HCT116 (cell line): ENCODE measurements at regions not wholly inside any gene's neighbourhood (a gene's known extent, or its start where the extent isn't known, plus 50 kb on each side); places are given as distances from the start of the nearest gene placed in this dataset.

Experiments used
- ATAC-seq: fragments of 200-7000 bp; cut with Tn5 transposase; 2 replicates; pipeline ENCODE4 v1.9.1; 2020; ENCODE audit warnings: mild to moderate bottlenecking, moderate library complexity
- BruUV-seq: library from RNA; stranded (reverse); fragments of 400-500 nt; replicated peaks from 2 replicates; lab custom pipeline; 2021; lab: Mats Ljungman, UMichigan
- CTCF ChIA-PET: fragments of 300-600 bp; sonication (Branson Sonifier 250); formaldehyde crosslinking; loops from one replicate; lab custom pipeline; 2021; ENCODE audit warnings: antibody characterized with exemption; lab: Charles Lee
- POLR2A ChIA-PET: fragments of 300-600, 350-600 bp; sonication (Branson Sonifier 250); formaldehyde crosslinking; loops from one replicate; lab custom pipeline; 2021; ENCODE audit warnings: antibody characterized with exemption; lab: Charles Lee
- RAD21 ChIA-PET, 2 experiments: fragments of 300-600 bp; sonication (Branson Sonifier 250); formaldehyde crosslinking; loops; one replicate each; lab custom pipeline; 2023; ENCODE audit warnings: low total read pairs in 2 of 2; ENCODE audit not compliant: uncharacterized antibody in 2 of 2, unreplicated experiment in 2 of 2, low non-redundant PET in 1 of 2; lab: Charles Lee
- DNase-seq: peaks from one replicate; pipeline ENCODE4 v3.0.0-alpha.2; 2010; ENCODE audit warnings: low read depth, low spot score
- H2AFZ ChIP-seq: fragments of 200-600 bp; shearing (Covaris generic), sonication (generic); 2 replicates; pipeline ENCODE4 v1.6.1; 2017; ENCODE audit warnings: low read depth, mixed run types, mixed read lengths, antibody characterized with exemption, low read length; ENCODE audit not compliant: poor library complexity, severe bottlenecking
- H3K27ac ChIP-seq: 2 replicates; pipeline ENCODE4 v1.5.1; 2012; ENCODE audit warnings: low read depth, low read length
- H3K27me3 ChIP-seq: fragments of 200-600 bp; sonication (generic); 2 replicates; pipeline ENCODE4 v1.6.1; 2016; ENCODE audit warnings: mixed run types, low read length, mixed read lengths; ENCODE audit not compliant: insufficient read depth
- H3K36me3 ChIP-seq, 2 experiments: fragments of 200-500 bp in 1 of 2; fragments of 200-600 bp in 1 of 2; sonication (Bioruptor generic) in 1 of 2; sonication (generic) in 1 of 2; 2 replicates each; pipeline versions ENCODE4 v1.5.1 to v1.6.1; 2014 to 2016; ENCODE audit warnings: low read length in 2 of 2, inconsistent platforms in 1 of 2, mixed read lengths in 1 of 2, mixed run types in 1 of 2; ENCODE audit not compliant: insufficient read depth in 2 of 2, control insufficient read depth in 1 of 2
- H3K4me1 ChIP-seq, 2 experiments: fragments of 200-600 bp in 1 of 2; sonication (generic) in 1 of 2; 2 replicates each; pipeline versions ENCODE4 v1.5.1 to v1.6.1; 2012 to 2017; ENCODE audit warnings: low read length in 2 of 2, inconsistent platforms in 1 of 2, mild to moderate bottlenecking in 1 of 2, mixed read lengths in 1 of 2, mixed run types in 1 of 2, moderate library complexity in 1 of 2; ENCODE audit not compliant: insufficient read depth in 2 of 2, control insufficient read depth in 1 of 2
- H3K4me2 ChIP-seq: fragments of 200-600 bp; sonication (generic); 2 replicates; pipeline ENCODE4 v1.6.1; 2017; ENCODE audit warnings: mixed run types, low read length, mixed read lengths
- H3K4me3 ChIP-seq, 2 experiments: fragments of 200-600 bp in 1 of 2; sonication (generic) in 1 of 2; replicated peaks in 1 of 2; 2 replicates each; pipeline ENCODE4 v1.5.1; 2011 to 2016; ENCODE audit warnings: low read length in 2 of 2, control low read depth in 1 of 2, low read depth in 1 of 2, mild to moderate bottlenecking in 1 of 2, mixed read lengths in 1 of 2, mixed run types in 1 of 2
- H3K79me2 ChIP-seq: fragments of 200-600 bp; sonication (generic); 2 replicates; pipeline ENCODE4 v1.6.1; 2017; ENCODE audit warnings: mild to moderate bottlenecking, mixed run types, low read length, moderate library complexity, mixed read lengths; ENCODE audit not compliant: insufficient read depth
- H3K9ac ChIP-seq: fragments of 200-600 bp; sonication (generic); 2 replicates; pipeline ENCODE4 v1.6.1; 2016; ENCODE audit warnings: low read length, mixed read lengths
- H3K9me2 ChIP-seq: fragments of 200-600 bp; sonication (generic), shearing (Covaris generic); 2 replicates; pipeline ENCODE4 v1.6.1; 2017; ENCODE audit warnings: mixed run types, mild to moderate bottlenecking, moderate library complexity; ENCODE audit not compliant: insufficient read depth
- H3K9me3 ChIP-seq, 2 experiments: fragments of 200-500 bp in 1 of 2; fragments of 200-600 bp in 1 of 2; sonication (Bioruptor generic) in 1 of 2; sonication (generic) in 1 of 2; 2 replicates each; pipeline ENCODE4 v1.6.1; 2014 to 2017; ENCODE audit warnings: low read length in 2 of 2, mixed read lengths in 2 of 2, inconsistent platforms in 1 of 2, low read depth in 1 of 2, mild to moderate bottlenecking in 1 of 2, mixed run types in 1 of 2, moderate library complexity in 1 of 2; ENCODE audit not compliant: control insufficient read depth in 1 of 2, insufficient read depth in 1 of 2
- H4K20me1 ChIP-seq: fragments of 200-600 bp; sonication (generic), shearing (Covaris generic); 2 replicates; pipeline ENCODE4 v1.6.1; 2017; ENCODE audit warnings: mixed run types, mild to moderate bottlenecking, moderate library complexity; ENCODE audit not compliant: insufficient read depth
- CEBPB ChIP-seq: IDR thresholded peaks from 2 replicates; pipeline ENCODE4 v1.6.1; 2012; ENCODE audit warnings: low read depth
- EGR1 ChIP-seq: IDR thresholded peaks from 2 replicates; pipeline ENCODE4 v1.6.1; 2012; ENCODE audit warnings: low read depth
- EZH2 ChIP-seq: fragments of 200-600 bp; sonication (generic); IDR thresholded peaks from 2 replicates; pipeline ENCODE4 v1.6.1; 2017; ENCODE audit warnings: antibody characterized with exemption, mixed run types
- EZH2phosphoT487 ChIP-seq: fragments of 200-600 bp; IDR thresholded peaks from 2 replicates; pipeline ENCODE4 v1.6.1; 2018; ENCODE audit warnings: antibody characterized with exemption, borderline replicate concordance
- SIN3A ChIP-seq: IDR thresholded peaks from 2 replicates; pipeline ENCODE4 v1.6.1; 2012; ENCODE audit warnings: low read depth
- TCF7L2 ChIP-seq: IDR thresholded peaks from 2 replicates; pipeline ENCODE4 v1.7.0; 2011; ENCODE audit warnings: borderline replicate concordance, inconsistent platforms; ENCODE audit not compliant: insufficient read depth, insufficient read length; ENCODE audit errors: extremely low read depth
- YY1 ChIP-seq: IDR thresholded peaks from 2 replicates; pipeline ENCODE4 v1.6.1; 2011; ENCODE audit warnings: low read length, low read depth, moderate library complexity, mild to moderate bottlenecking; ENCODE audit not compliant: insufficient replicate concordance; ENCODE audit errors: extremely low read depth
- ZNF274 ChIP-seq: fragments of 200-500 bp; sonication (Bioruptor generic); IDR thresholded peaks from 2 replicates; pipeline ENCODE4 v1.6.1; 2014; ENCODE audit warnings: mild to moderate bottlenecking, low read depth, low read length, inconsistent platforms
- intact Hi-C: fragments of 100-400 bp; cut with micrococcal nuclease; formaldehyde crosslinking; loops from 2 replicates; pipeline ENCODE4 v1.10.0; 2022
- TF ChIP-seq, protein P1 (sequence below): IDR thresholded peaks from 2 replicates; pipeline ENCODE4 v1.6.1; 2012
- TF ChIP-seq, protein P2 (sequence below): IDR thresholded peaks from 2 replicates; pipeline ENCODE4 v1.6.1; 2012
- TF ChIP-seq, protein P3 (sequence below): IDR thresholded peaks from 2 replicates; pipeline ENCODE4 v1.6.1; 2011; ENCODE audit warnings: mild to moderate bottlenecking, low read length, moderate library complexity; ENCODE audit not compliant: insufficient replicate concordance; ENCODE audit errors: extremely low read depth

DNA sequence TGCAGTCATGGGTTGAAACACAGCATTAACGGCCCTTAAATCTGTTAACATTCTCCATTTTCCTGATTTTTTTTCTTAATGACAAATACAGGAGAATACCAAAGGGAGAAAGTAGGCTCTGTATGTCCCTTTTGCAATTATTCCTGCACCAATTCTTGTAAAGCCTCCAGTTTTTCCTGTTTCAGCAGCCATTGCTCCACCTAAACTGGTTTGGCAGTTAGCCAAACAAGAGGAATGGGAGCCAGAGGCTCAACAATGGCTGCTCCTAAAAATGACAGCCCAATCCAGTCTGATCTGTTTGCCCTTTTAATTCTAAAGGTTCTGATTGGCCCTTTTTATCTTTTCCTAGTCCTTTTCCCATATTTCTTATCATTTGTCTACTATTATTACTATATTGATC is 284.2 kb upstream of the SGK1 start:
- CTCF ChIA-PET, result no interaction called here
- intact Hi-C loops, result no loop called here
- Histone ChIP-seq H3K27me3 (no peaks in the 10 kb centered on the region), H3K27ac (no peak overlapping the region), H3K9me2 (no peaks in the 10 kb centered on the region), H3K4me1 (no peaks in the 10 kb centered on the region), H3K79me2 (no peaks in the 10 kb centered on the region), H3K9ac (no peak overlapping the region), H4K20me1 (no peaks in the 10 kb centered on the region), H3K4me2 (no peak overlapping the region), H3K36me3 (no peaks in the 10 kb centered on the region), H2AFZ (no peak overlapping the region), H3K9me3 (peaks cover 5 to 6% of the 10 kb centered on the region in 2 experiments; a peak in 2 of 4 replicates), H3K4me3 (no peak overlapping the region)
- ATAC-seq, result no peak
- DNase-seq, result no peak
- BruUV-seq, result no TSS peak
- TF ChIP-seq EZH2 (no peak), EGR1 (no peak), EZH2phosphoT487 (no peak), TCF7L2 (no peak), ZNF274 (no peak), CEBPB (no peak), YY1 (no peak), SIN3A (no peak)
- TF ChIP-seq, protein P1, sequence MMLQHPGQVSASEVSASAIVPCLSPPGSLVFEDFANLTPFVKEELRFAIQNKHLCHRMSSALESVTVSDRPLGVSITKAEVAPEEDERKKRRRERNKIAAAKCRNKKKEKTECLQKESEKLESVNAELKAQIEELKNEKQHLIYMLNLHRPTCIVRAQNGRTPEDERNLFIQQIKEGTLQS, result no peak
- TF ChIP-seq, protein P2, sequence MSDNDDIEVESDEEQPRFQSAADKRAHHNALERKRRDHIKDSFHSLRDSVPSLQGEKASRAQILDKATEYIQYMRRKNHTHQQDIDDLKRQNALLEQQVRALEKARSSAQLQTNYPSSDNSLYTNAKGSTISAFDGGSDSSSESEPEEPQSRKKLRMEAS, result no peak
- TF ChIP-seq, protein P3, sequence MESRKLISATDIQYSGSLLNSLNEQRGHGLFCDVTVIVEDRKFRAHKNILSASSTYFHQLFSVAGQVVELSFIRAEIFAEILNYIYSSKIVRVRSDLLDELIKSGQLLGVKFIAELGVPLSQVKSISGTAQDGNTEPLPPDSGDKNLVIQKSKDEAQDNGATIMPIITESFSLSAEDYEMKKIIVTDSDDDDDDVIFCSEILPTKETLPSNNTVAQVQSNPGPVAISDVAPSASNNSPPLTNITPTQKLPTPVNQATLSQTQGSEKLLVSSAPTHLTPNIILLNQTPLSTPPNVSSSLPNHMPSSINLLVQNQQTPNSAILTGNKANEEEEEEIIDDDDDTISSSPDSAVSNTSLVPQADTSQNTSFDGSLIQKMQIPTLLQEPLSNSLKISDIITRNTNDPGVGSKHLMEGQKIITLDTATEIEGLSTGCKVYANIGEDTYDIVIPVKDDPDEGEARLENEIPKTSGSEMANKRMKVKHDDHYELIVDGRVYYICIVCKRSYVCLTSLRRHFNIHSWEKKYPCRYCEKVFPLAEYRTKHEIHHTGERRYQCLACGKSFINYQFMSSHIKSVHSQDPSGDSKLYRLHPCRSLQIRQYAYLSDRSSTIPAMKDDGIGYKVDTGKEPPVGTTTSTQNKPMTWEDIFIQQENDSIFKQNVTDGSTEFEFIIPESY, result no peak
- RAD21 ChIA-PET, result no interaction called here
- POLR2A ChIA-PET, result no interaction called here
